ENCODE measurements at regions not wholly inside any gene's neighbourhood (a gene's known extent, or its start where the extent isn't known, plus 50 kb on each side); places are given as distances from the start of the nearest gene placed in this dataset.

GRCh38 chr13:86906127-86906874 lies 764.9 kb upstream of the SLITRK5 start:
- H3K27me3 ChIP-seq (ENCODE audit: control insufficient read depth, extremely low read depth, insufficient read depth, low read length): no peaks in the 10 kb centered on the region
- H3K9me3 ChIP-seq (ENCODE audit: control insufficient read depth, low read depth, low read length): no peaks in the 10 kb centered on the region
- no peak overlapping the region for H3K27ac ChIP-seq (ENCODE audit: control insufficient read depth, insufficient read depth, low read length)
- no peaks in the 10 kb centered on the region for H3K36me3 ChIP-seq (ENCODE audit: control insufficient read depth in 2 of 2, extremely low read depth in 1 of 2, insufficient read depth in 2 of 2, low read length in 2 of 2)
- dilution Hi-C loops (cut with MboI; ENCODE audit: extremely low pct_ligation_motif_present, low sequenced_read_pairs): no loop called here
- DNase-seq (ENCODE audit: low read depth, low spot score): no peak
- no peak overlapping the region for H3K4me3 ChIP-seq (ENCODE audit: control insufficient read depth in 2 of 3, extremely low read depth in 1 of 3, insufficient read depth in 2 of 3, low read depth in 1 of 3, low read length in 3 of 3)
- no peak for TF ChIP-seq EZH2 (IDR thresholded peaks at IDR 0.05; ENCODE audit: low read length)
- TF ChIP-seq CTCF (optimal IDR thresholded peaks at IDR 0.05 in 1 of 3, IDR thresholded peaks at IDR 0.05 in 1 of 3, conservative IDR thresholded peaks at IDR 0.05 in 1 of 3; ENCODE audit: extremely low read depth in 1 of 3, insufficient read depth in 2 of 3, low read length in 3 of 3): no peak
- H3K79me2 ChIP-seq (ENCODE audit: control insufficient read depth, insufficient read depth, low read length): no peaks in the 10 kb centered on the region
- H3K9me1 ChIP-seq (ENCODE audit: control insufficient read depth, extremely low read depth, insufficient read depth, low read length): no peaks in the 10 kb centered on the region
- H3K4me2 ChIP-seq (ENCODE audit: control insufficient read depth, extremely low read depth, insufficient read depth, low read depth, low read length): no peak overlapping the region
- no peaks in the 10 kb centered on the region for H3K4me1 ChIP-seq (ENCODE audit: control insufficient read depth, extremely low read depth, insufficient read depth, low read length)
- no peak for FAIRE-seq
- H2AFZ ChIP-seq (ENCODE audit: control insufficient read depth, low read length): no peak overlapping the region
- no peak overlapping the region for H3K9ac ChIP-seq (ENCODE audit: control insufficient read depth, extremely low read depth, insufficient read depth, low read length)
- H4K20me1 ChIP-seq (ENCODE audit: control insufficient read depth, extremely low read depth, insufficient read depth, low read length): no peaks in the 10 kb centered on the region

GRCh38 chr13:86907156-86907555 lies 764.0 kb upstream of the SLITRK5 start:
- H3K4me1 ChIP-seq (ENCODE audit: control insufficient read depth, extremely low read depth, insufficient read depth, low read length): no peaks in the 10 kb centered on the region
- no peak overlapping the region for H2AFZ ChIP-seq (ENCODE audit: control insufficient read depth, low read length)
- H4K20me1 ChIP-seq (ENCODE audit: control insufficient read depth, extremely low read depth, insufficient read depth, low read length): no peaks in the 10 kb centered on the region
- dilution Hi-C loops (cut with MboI; ENCODE audit: extremely low pct_ligation_motif_present, low sequenced_read_pairs): no loop called here
- no peaks in the 10 kb centered on the region for H3K9me3 ChIP-seq (ENCODE audit: control insufficient read depth, low read depth, low read length)
- no peaks in the 10 kb centered on the region for H3K9me1 ChIP-seq (ENCODE audit: control insufficient read depth, extremely low read depth, insufficient read depth, low read length)
- no peaks in the 10 kb centered on the region for H3K36me3 ChIP-seq (ENCODE audit: control insufficient read depth in 2 of 2, extremely low read depth in 1 of 2, insufficient read depth in 2 of 2, low read length in 2 of 2)
- H3K9ac ChIP-seq (ENCODE audit: control insufficient read depth, extremely low read depth, insufficient read depth, low read length): no peak overlapping the region
- no peak for DNase-seq (ENCODE audit: low read depth, low spot score)
- no peak overlapping the region for H3K27ac ChIP-seq (ENCODE audit: control insufficient read depth, insufficient read depth, low read length)
- H3K27me3 ChIP-seq (ENCODE audit: control insufficient read depth, extremely low read depth, insufficient read depth, low read length): no peaks in the 10 kb centered on the region
- TF ChIP-seq CTCF (optimal IDR thresholded peaks at IDR 0.05 in 1 of 3, IDR thresholded peaks at IDR 0.05 in 1 of 3, conservative IDR thresholded peaks at IDR 0.05 in 1 of 3; ENCODE audit: extremely low read depth in 1 of 3, insufficient read depth in 2 of 3, low read length in 3 of 3) (no peak), EZH2 (IDR thresholded peaks at IDR 0.05; ENCODE audit: low read length) (no peak)
- no peak overlapping the region for H3K4me3 ChIP-seq (ENCODE audit: control insufficient read depth in 2 of 3, extremely low read depth in 1 of 3, insufficient read depth in 2 of 3, low read depth in 1 of 3, low read length in 3 of 3)
- no peak for FAIRE-seq
- no peak overlapping the region for H3K4me2 ChIP-seq (ENCODE audit: control insufficient read depth, extremely low read depth, insufficient read depth, low read depth, low read length)
- no peaks in the 10 kb centered on the region for H3K79me2 ChIP-seq (ENCODE audit: control insufficient read depth, insufficient read depth, low read length)
